Adrenal gland (tissue), 9 donors: ENCODE measurements at regions not wholly inside any gene's neighbourhood (a gene's known extent, or its start where the extent isn't known, plus 50 kb on each side); places are given as distances from the start of the nearest gene placed in this dataset.

Experiments
- DNase-seq, 7 donors: peaks; one replicate each; pipeline ENCODE4 v3.0.0-alpha.2; 2019 to 2020
- H3K27ac ChIP-seq, 5 donors: fragments of 200-600 bp; sonication (generic) in 4 of 5; 1 replicate in 3 of 5; 2 replicates in 2 of 5; pipeline versions ENCODE4 v1.5.1 to v1.8.0; 2016 to 2020; ENCODE audit warnings: mild to moderate bottlenecking in 1 of 5
- H3K27me3 ChIP-seq: fragments of 200-600 bp; 2 replicates; pipeline ENCODE4 v1.8.0; 2021
- H3K36me3 ChIP-seq, 2 donors: fragments of 200-600 bp; replicated peaks in 1 of 2; 1 replicate in 1 of 2; 2 replicates in 1 of 2; pipeline versions ENCODE4 v1.5.1 to v1.8.0; 2018 to 2022
- H3K4me1 ChIP-seq, 2 donors: fragments of 200-600 bp; replicated peaks in 1 of 2; 1 replicate in 1 of 2; 2 replicates in 1 of 2; pipeline versions ENCODE4 v1.5.1 to v1.8.0; 2018 to 2021
- H3K4me3 ChIP-seq, 4 donors: fragments of 200-600 bp; sonication (generic) in 3 of 4; one replicate each; pipeline ENCODE4 v1.5.1; 2016 to 2018
- H3K9me3 ChIP-seq, 3 donors: fragments of 200-600 bp; sonication (generic) in 1 of 3; replicated peaks in 1 of 3; 1 replicate in 2 of 3; 2 replicates in 1 of 3; pipeline versions ENCODE4 v1.5.1 to v1.8.0; 2016 to 2021
- POLR2A ChIP-seq, 2 donors: fragments of 450-650 bp; IDR thresholded peaks; one replicate each; pipeline ENCODE4 v1.6.1; 2017; ENCODE audit warnings: antibody characterized with exemption in 2 of 2, mild to moderate bottlenecking in 2 of 2, moderate library complexity in 1 of 2
- WGBS, 4 donors: extraction: QIAGEN DNeasy Blood & Tissue Kit in 2 of 4; methylation state at CpG; one replicate each; pipeline versions ENCODE4 v1.1.5 to v1.1.7; 2013 to 2017; 5-methylcytosine and 5-hydroxymethylcytosine counted together
- intact Hi-C, 2 donors: fragments of 100-400 bp; cut with DNase I; formaldehyde crosslinking; loops; one replicate each; pipeline versions ENCODE4 v1.14.1 to v1.15.0; 2022 to 2023
- TF ChIP-seq, protein P1 (sequence below), 6 experiments: fragments of 450-650 bp in 4 of 6; fragments of 200-600 bp in 2 of 6; sonication (generic) in 1 of 6; IDR thresholded peaks; 1 replicate in 5 of 6; 2 replicates in 1 of 6; pipeline versions ENCODE4 v1.5.1 to v1.8.0; 2016 to 2021; ENCODE audit warnings: antibody characterized with exemption in 6 of 6, mild to moderate bottlenecking in 2 of 6, moderate library complexity in 1 of 6
- donor health status: healthy with polysubstance abuse.
- donor health status: Bipolar disorder and iron deficiency.
- donor health status: DM: yes; HTN: yes; CAD: no.
- donor health status: DM: no; HTN: no; CAD: no.
- donor health status: DM: no; HTN: no; CAD: no.

DNA sequence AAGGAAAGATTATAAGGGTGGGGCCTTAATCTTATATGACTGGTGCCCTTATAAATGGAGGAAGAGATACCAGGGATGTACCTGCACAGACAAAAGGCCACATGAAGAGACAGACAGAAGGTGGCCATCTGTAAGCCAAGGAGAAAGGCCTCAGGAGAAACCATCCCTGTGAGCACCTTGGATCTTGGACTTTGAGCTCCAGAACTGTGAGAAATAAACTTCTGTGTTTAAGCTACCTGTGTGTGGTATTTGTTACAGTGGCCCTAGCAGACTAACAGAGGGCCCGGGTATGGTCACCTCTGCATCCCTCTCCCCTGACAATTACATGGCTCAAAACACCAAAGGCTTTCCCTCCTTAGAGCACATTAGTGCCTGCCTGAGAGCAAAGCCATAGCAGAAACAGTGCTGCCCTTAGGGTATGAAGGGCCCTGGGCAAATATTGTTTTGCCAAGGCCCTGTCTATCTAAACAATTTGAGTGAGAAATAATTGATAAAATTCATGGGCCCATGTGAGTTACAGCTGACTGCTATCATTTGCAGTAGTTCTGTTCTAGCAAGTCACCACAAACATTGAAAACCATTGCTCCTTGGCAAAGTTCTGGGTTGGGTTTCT lies 109.3 kb upstream of the MYCN start:
- no peaks in the 10 kb centered on the region for H3K9me3 ChIP-seq
- DNase-seq: no peak
- TF ChIP-seq, protein P1, sequence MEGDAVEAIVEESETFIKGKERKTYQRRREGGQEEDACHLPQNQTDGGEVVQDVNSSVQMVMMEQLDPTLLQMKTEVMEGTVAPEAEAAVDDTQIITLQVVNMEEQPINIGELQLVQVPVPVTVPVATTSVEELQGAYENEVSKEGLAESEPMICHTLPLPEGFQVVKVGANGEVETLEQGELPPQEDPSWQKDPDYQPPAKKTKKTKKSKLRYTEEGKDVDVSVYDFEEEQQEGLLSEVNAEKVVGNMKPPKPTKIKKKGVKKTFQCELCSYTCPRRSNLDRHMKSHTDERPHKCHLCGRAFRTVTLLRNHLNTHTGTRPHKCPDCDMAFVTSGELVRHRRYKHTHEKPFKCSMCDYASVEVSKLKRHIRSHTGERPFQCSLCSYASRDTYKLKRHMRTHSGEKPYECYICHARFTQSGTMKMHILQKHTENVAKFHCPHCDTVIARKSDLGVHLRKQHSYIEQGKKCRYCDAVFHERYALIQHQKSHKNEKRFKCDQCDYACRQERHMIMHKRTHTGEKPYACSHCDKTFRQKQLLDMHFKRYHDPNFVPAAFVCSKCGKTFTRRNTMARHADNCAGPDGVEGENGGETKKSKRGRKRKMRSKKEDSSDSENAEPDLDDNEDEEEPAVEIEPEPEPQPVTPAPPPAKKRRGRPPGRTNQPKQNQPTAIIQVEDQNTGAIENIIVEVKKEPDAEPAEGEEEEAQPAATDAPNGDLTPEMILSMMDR (IDR thresholded peaks at IDR 0.05): no peak
- no peaks in the 10 kb centered on the region for H3K36me3 ChIP-seq
- WGBS, 4 donors: 82 to 89% (median 83%) methylated on average over 1 of the region's 1 CpG; no CpG with 5 or more reads in 1 of the 4 donors
- no peaks in the 10 kb centered on the region for H3K4me1 ChIP-seq
- H3K4me3 ChIP-seq: no peak overlapping the region
- intact Hi-C loops: no loop called here
- H3K27ac ChIP-seq: no peak overlapping the region
- H3K27me3 ChIP-seq: no peaks in the 10 kb centered on the region

DNA sequence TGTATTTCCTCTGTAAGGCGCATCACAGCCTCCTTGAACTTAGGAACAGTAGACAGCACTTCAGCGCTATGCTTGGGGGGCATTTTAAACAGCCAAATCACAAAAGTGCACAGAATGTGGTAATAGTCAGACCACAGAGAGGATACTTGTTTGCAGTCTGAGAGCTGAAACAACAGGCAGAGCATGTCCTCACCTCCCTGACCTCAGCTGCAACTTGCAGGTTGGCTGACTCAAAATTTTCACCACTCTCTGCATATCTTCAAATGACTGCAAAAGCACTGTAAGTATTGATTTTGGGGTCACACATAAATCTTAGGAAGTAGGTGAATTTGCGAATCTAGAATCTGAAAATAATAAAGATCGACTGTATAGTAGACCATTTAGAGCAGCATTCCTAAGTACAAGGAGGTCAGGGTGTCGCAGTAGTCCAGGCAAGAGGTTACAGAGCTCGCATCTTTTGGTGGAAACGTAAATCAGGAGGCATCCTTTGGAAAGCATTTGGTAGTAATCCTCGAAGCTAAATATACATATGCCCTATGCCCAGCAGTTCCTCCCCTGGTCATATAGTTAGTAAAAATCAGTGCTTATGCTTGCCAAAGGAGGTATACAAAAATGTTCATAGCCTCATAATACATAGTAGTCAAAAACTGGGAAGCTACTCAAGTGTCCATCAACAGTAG lies 108.2 kb upstream of the MYCN start:
- Histone ChIP-seq H3K4me3 (no peak overlapping the region), H3K9me3 (no peaks in the 10 kb centered on the region), H3K4me1 (no peaks in the 10 kb centered on the region), H3K36me3 (no peaks in the 10 kb centered on the region), H3K27ac (no peak overlapping the region), H3K27me3 (no peaks in the 10 kb centered on the region)
- TF ChIP-seq POLR2A (IDR thresholded peaks at IDR 0.05): no peak
- TF ChIP-seq, protein P1 (IDR thresholded peaks at IDR 0.05): no peak
- 81 to 96% (median 85%) methylated on average over 8 of the region's 8 CpGs for WGBS, 4 donors
- intact Hi-C loops: no loop called here
- no peak for DNase-seq

DNA sequence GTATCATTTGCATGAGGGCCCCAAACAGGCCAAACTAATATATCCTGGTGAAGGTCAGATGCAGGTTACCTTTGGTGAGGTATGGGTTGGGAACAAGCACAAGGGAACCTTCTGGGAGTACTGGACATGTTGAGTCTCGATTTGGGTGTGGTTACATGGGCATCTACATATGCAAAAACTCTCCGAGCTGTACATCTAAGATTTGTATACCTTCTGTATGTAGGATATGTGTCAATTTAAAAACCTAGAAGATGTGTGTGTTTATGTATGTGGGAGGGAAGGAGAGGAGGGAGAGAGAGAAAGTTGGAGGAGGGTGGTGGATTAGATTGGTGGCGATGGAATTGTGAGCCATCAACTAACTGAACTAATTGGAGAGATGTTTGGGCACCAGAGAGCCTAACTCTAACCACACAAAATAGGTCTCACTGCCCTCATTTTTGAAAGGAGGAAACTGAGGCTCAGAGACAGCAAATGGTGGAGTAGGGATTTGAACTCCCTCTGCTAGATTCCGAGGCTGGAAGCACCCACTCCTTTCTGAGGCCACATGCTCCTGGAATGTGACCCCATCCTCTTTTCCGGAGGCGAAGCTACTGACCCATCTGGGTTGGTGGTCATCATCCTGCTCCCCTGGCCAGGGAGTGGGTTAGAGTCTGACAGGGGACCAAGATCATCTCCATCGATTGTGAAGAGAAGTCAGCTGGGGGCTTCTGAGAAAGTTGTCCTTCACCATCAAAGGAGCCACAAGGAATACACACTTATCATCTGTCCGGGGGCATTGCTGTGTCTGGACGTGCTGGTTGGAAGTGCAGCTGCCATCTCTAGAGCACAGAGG lies 107.3 kb upstream of the MYCN start:
- Histone ChIP-seq H3K27ac (no peak overlapping the region), H3K4me1 (no peaks in the 10 kb centered on the region), H3K36me3 (no peaks in the 10 kb centered on the region), H3K4me3 (no peak overlapping the region), H3K27me3 (no peaks in the 10 kb centered on the region), H3K9me3 (no peaks in the 10 kb centered on the region)
- 65 to 84% (median 80%) methylated on average over 9 of the region's 9 CpGs for WGBS, 4 donors
- intact Hi-C loops: no loop called here
- DNase-seq: no peak
- no peak for TF ChIP-seq POLR2A (IDR thresholded peaks at IDR 0.05)
- TF ChIP-seq, protein P1 (IDR thresholded peaks at IDR 0.05): no peak

DNA sequence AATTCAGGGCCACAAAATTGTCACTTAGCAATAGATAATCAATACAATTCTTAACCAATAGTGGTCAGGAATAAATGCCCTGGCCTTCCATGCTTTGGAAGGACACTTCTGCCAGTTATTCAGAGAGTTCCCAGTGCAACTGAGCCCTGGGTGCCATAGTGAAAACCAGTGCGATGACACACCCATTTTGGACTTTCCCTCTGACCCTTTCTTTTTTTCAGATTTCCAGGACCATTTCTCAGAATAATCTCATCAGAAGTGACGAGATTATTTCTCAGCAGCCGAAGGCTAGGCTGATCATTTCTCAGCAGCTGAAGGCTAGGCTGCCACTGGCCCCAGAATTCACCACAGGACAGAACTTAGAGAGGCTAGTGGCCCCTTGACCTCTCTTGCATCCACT lies 106.6 kb upstream of the MYCN start:
- H3K4me1 ChIP-seq: no peaks in the 10 kb centered on the region
- no peak for TF ChIP-seq POLR2A (IDR thresholded peaks at IDR 0.05)
- TF ChIP-seq, protein P1 (IDR thresholded peaks at IDR 0.05): no peak
- DNase-seq: no peak
- H3K9me3 ChIP-seq: no peaks in the 10 kb centered on the region
- intact Hi-C loops: no loop called here
- no peaks in the 10 kb centered on the region for H3K36me3 ChIP-seq
- 81 to 89% (median 86%) methylated on average over 3 of the region's 3 CpGs for WGBS, 4 donors
- H3K27ac ChIP-seq: no peak overlapping the region
- H3K27me3 ChIP-seq: no peaks in the 10 kb centered on the region
- no peak overlapping the region for H3K4me3 ChIP-seq
